Thyroid gland (tissue), 4 donors: ENCODE measurements at regions not wholly inside any gene's neighbourhood (a gene's known extent, or its start where the extent isn't known, plus 50 kb on each side); places are given as distances from the start of the nearest gene placed in this dataset.

Experiments used
- CTCF ChIP-seq, 6 experiments: fragments of 200-600 bp in 3 of 6; fragments of 450-650 bp in 3 of 6; sonication (generic) in 3 of 6; IDR thresholded peaks; one replicate each; pipeline ENCODE4 v1.5.1; 2016 to 2019; ENCODE audit warnings: antibody characterized with exemption in 6 of 6, mild to moderate bottlenecking in 2 of 6, inconsistent platforms in 1 of 6, moderate library complexity in 1 of 6
- POLR2A ChIP-seq, 2 donors: fragments of 450-650 bp; IDR thresholded peaks; one replicate each; pipeline ENCODE4 v1.6.1; 2017; ENCODE audit warnings: antibody characterized with exemption in 2 of 2, mild to moderate bottlenecking in 2 of 2, moderate library complexity in 1 of 2

- TF ChIP-seq CTCF (IDR thresholded peaks at IDR 0.05) (no peak), POLR2A (IDR thresholded peaks at IDR 0.05) (no peak)
Measured at GRCh38 chr22:49689858-49690257, 137.8 kb downstream of the BRD1 start.
